ENCODE measurements at regions not wholly inside any gene's neighbourhood (a gene's known extent, or its start where the extent isn't known, plus 50 kb on each side); places are given as distances from the start of the nearest gene placed in this dataset.
"Not testable (repeated sequence)": the region's sequence is repeated elsewhere in the genome, so short reads cannot be mapped to it uniquely, and the experiment has no call there.

DNA sequence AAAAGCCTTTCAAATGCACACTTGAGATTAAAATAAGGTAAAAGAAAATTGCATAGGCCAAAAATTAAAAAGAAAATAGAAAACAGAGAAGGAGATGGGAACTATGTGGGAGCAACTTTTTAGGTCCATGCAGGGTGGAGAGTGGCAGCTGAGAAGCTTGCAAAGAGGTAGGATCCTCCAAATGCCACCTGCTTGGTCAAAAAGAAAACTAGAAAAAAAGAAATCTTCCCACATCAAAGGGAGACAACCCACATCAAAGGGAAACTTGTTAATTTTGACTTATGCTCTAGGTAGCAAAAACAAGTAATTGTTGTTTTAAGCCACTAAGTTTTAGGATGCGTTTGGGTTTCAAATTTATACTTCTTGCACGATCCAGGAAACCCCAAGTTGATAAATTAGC lies 342.9 kb downstream of the IL20RB start:
- no peak for DNase-seq (ENCODE audit: low spot score)

DNA sequence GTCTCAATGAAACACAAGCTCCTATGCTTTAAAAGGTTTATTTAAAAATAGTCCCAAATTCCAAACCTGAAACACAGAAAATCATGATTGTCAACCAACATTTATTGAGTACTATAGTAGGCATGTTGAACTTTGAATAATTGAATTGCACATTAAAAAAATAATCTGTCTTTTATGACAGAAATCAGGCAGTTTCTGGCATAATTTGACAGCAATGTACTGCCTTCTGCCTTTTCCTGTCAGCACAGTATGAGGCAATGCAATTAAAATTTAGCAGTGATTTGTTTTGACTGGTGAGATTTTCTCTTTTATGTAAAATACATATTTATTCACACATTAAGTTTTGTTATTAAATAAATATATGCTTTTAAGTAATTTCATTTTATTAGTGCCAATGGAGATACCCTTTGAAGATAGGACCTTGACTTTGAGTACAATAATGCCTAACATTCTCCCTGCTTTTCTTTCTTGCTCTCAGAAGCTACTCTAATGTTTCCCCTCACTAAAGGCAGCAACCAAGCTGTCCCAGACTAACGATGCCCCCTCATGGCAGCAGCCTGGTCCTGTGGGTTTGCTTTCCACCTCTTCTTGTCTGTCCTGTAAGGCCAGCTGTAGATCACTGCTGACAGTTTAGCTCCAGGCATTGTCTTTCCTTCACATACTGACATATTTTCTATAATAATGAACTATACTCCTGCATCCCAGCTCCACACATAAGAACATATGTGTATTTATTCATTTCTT lies 346.7 kb downstream of the IL20RB start:
- no peak for DNase-seq (ENCODE audit: low spot score)

DNA sequence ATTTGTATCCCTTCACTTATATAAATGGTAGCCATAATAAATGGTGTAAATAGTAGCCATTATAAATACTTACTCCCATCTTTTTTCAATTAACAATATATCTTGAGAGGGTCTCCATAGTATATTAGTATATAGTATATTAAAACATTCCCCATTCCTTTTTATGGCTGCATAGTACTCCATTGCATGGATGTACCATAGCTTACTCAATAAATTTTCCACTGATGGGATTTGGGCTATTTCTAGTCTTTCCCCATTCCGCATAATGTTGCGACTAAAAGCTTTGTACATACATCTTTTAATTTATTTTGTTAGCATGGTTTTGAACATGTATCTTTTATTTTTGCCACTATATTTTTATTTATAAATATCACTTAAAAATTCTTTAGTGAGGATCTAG lies 366.3 kb downstream of the IL20RB start:
- no peak for DNase-seq (ENCODE audit: low spot score)

DNA sequence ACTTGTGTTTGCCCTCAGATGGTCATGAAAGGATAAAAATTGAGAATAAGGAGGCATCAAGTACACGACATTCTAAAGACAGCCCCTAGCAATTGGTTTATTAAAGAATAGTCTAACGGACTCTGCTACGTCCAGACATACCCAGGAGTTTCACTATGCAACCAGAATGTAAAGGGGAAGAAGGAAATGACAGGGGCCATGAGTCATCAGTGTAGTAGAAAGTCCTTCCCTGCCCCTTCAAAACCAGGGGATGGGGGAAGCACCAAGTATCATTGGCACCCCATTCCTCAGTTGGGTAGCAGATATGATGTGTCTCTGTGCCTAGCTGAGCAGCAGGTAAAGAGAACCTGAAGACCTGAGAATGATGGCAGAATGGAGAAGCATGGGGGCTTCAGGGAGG lies 367.4 kb downstream of the IL20RB start:
- no peak for DNase-seq (ENCODE audit: low spot score)

DNA sequence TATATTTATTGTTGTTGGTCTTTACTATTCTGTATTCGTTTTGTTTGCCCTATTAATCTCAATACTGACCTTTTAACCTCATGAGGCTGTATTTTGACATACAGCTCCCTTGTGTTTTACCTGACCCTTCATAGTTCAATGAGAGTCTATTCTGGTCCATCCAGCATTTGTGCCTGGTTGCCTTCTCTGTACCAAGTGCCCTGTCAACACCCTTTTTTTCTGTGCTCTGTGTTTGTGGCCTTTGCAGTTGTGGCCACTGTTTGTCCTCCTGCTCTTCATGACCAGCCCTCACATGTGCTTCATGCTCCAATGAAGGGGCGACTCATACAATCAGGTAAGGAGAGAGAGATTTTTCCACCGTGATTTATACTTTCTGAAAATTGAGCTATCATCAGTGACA lies 368.2 kb downstream of the IL20RB start:
- DNase-seq (ENCODE audit: low spot score): no peak

DNA sequence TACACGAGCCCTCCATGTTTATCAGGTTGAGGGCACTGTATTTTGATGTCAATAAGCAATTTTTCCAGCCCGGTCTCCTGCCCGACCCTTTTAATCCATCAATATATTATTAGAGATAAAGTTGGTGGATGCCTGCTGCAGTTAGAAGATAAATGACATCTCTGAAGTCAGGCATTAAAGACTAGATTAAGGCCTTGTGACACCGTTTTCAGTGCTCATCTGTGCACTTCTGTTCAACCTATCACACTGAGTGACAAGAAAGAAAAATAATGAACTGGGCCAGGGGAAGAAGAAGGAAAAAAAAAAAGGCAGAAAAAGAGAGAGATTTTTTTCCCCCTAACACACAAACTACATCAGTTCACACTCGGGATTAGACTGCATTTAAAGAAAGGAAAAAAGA lies 371.8 kb downstream of the IL20RB start:
- DNase-seq (ENCODE audit: low spot score): no peak

DNA sequence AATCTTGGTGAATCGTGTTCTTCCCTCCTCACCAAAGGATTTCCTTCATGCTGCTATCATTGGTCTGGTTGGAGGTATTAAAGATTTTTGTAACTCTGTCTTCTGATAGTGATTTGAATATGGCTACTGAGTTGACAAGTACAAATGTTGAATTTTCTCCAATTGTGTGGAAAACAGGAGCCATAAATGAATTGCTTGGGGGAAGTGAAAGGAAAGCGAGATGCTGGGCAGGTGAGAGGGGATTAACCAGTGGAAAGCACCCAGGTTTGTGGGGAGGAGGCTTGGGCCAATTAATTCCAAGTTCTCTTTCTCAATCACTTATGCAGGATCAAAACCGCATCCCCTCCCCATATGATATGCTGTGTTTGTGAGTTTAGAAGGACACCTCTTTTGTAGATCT lies 372.5 kb downstream of the IL20RB start:
- no peak for DNase-seq (ENCODE audit: low spot score)

DNA sequence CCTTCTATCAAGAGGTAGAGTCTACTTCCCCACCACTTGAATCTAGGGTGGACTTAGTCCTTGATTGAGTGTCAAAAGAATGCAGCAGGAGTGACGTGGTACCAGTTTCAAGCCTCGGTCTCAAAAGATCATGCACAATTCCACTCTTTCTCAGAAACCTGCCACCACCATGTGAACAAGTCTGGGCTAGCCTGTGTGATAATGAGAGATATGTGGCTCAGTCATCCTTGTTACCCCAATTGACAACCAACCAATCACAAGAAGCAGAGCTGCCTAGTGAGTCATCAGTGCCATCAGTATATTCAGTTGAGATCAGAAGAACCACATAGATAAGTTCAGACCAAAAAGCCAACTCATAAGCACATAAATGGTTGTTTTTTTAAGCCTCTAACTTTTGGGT lies 374.5 kb downstream of the IL20RB start:
- DNase-seq (ENCODE audit: low spot score): no peak

DNA sequence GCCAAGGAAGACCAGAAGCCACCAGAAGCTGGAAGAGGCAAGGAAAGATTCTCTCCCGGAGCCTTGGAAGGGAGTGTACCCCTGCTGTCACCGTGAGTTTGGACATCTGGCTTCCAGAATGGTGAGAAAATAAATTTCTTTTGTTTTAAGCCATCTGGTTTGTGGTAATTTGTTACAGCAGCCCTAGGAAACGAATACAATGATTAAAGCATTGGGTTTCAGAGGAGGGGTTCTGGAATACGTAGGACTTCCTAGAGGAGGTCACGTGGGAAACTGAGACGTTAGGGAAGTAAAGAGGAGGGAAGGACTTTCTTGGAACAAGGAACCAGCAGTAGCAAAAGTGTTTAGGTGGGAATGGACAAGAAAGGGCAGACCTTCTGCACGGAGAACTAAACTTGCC lies 377.7 kb downstream of the IL20RB start:
- DNase-seq (ENCODE audit: low spot score): no peak

DNA sequence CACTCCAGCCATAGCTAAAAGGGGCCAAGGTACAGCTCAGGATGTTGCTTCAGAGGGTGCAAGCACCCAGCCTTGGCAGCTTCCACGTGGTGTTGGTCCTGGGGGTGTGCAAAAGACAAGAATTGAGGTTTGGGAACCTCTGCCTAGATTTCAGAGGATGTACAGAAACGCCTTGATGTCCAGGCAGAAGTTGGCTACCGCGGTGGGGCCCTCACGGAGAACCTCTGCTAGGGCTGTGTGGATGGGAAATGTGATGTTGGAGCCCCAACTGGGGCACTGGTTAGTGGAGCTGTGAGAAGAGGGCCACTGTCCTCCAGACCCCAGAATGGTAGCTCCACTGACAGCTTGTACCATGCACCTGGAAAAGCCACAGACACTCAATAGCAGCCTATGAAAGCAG lies 380.6 kb downstream of the IL20RB start:
- not testable (repeated sequence) for DNase-seq (ENCODE audit: low spot score)

DNA sequence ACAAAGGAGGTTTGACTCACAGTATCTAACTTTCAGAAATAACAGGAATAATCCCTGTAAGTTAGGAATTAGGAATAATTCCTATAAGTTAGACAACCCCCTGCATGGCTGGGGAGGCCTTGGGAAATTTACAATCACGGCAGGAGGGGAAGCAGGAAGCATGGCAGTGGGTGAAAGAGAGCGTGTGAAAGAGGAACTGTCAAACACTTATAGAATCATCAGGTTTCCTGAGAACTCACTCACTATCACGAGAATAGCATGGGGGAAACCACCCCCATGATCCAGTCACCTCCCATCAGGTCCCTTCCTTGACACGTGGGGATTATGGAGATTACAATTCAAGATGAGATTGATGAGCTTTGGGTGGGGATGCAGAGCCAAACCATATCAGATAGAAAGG lies 385.5 kb downstream of the IL20RB start:
- no peak for DNase-seq (ENCODE audit: low spot score)

DNA sequence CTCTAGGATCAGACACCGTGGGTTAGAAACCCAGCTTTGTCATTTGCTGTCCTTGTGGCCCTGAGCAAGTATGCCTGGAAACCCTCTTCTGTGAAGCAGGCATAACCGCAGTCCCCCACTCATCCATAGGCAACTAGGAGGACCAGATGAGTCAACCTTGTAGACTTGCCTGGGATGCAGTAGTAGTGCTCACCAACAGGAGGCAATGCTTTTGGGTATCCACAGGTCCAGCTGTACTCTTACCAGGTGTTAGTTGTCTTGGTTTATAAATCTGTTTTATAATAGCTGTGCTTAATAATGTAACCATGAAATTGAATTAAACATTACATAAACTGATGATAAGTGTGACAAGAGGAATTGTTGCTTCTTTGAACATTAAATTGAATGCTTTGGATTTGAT lies 389.3 kb downstream of the IL20RB start:
- DNase-seq (ENCODE audit: low spot score): no peak

DNA sequence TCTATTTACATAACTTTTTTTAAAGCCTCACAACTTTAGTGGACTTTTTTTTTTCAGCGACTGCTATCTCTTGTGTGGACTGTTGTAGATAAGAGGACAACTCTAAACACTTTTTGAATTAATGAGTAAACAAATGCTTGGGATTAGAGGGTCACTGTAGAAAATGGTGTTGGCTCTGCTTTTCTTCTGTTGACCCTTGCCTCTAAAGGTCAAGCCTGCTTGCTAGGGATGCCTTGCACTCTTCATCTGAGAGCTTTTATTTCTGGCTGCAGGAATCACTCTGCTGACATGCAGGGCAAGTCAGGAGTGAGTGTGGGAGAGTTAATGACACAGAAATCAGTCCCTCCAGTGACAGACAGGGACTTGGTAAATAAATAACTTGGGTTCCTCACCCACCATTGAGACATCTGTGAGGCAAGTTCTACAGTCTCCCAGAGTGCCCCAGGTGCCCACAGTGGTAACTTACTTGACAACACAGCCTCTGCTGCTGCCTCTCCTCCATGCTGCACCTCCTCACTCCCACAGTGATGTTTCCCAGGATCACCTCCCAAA lies 390.1 kb downstream of the IL20RB start:
- no peak for DNase-seq (ENCODE audit: low spot score)

DNA sequence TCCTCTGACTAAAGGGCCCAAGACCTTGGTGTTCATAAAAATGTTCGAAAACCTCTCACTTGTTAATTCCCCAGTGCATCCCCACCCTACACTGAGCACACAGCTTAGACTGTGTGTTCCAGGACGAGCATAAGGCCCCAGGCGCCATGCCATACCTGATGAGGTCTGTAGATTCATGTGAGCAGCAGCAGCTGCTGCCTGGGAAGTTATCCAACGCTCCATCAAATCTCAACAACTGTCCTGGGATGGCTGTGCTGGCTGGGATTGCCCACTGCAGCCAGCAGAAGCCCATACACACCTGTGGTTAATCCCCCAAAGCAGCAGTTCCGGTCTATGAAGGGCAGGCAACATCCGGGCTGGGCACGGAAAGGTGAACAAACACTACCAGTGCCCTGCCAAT lies 391.2 kb downstream of the IL20RB start:
- DNase-seq (ENCODE audit: low spot score): no peak

DNA sequence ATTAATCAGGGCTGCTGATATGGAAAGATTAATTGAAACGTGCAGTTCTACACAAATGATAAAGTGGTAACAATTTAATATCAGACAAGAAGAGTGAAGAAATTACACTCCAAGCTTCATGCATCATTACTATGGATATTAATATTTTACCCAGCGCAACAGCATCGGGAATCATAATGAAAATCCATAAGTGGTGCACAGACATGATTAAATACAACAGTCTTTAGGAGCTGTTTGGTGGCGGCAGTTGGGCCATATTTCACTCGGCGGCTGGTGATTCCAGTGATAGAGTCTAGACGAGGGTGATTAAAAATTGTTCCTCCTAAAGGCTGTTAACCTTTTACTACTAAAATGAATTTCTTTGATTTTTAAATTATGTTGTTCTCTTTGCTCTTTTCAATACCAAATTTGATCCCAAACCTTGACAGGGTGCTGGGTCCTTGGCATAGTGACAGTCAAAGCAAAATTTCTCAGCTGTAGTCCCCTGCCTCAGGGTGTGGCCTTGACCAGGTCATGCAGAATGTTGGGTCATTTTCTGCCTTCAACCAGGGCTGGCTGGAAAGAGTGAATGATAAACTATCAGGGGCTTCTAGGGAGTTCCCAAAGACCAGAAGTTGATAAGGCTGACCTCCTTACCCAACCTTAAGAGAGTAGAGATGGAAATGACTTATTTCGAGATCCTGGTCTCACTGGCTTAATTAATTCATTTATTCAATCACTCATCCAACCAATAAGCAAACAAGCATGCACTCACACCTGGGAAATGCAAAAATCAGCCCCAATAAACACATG lies 392.0 kb downstream of the IL20RB start:
- no peak for DNase-seq (ENCODE audit: low spot score)

DNA sequence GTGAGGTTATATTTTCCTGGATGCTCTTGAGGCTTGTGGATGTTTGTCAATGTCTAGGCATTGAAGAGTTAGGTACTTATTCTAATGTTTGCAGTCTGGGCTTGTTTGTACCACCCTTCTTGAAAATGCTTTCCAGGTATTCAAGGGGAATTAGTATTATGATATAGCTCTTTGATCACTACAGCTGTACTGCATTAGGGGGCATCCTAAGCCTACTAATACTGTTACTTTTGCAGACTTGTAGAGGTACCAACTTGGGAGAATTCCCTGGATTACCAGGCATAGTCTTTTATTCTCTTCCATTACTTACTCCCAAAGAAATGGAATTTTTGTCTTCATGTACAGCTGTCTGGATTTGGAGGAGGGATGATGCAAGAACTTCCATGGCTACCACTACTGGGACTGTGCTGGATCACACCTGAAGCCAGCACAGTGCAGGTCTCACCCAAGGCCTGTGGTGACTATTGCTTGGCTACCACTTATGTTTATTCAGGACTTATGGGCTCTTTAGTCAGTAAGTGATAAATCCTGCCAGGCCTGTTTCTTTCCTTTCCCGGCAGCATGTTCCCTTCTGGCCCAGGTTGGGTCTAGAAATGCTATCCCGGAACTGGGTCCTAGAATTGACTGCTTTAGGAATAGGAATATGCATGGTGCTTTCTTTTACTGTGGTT lies 402.9 kb downstream of the IL20RB start:
- no peak for DNase-seq (ENCODE audit: low spot score)

DNA sequence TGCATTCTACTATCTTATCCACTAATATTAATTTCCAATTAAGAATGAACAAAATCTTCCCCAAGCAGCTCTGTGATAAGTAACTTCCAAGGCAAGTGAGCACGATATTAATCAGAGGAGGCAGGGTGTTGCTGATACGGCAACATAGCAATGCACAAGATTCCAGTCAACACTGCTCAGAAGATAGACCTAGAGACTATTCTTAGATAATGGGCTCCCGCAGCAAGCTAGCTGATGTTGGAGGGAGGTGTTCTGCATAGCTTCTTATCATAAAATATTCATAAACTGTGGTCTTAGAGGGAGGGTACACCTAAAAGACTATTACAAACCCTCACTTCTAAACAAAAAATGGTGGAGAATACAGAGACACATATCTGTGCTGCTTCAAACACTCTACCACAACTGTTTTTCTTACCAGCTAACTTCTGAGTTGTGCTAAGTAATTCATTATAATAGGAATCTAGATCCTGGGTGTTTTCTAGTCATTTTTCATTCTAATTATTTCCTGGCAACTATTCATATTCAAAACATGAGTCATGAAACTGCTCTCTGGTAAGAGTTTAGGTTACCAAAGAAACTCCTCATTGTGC lies 382.0 kb upstream of the SOX14 start:
- DNase-seq (ENCODE audit: low spot score): no peak

DNA sequence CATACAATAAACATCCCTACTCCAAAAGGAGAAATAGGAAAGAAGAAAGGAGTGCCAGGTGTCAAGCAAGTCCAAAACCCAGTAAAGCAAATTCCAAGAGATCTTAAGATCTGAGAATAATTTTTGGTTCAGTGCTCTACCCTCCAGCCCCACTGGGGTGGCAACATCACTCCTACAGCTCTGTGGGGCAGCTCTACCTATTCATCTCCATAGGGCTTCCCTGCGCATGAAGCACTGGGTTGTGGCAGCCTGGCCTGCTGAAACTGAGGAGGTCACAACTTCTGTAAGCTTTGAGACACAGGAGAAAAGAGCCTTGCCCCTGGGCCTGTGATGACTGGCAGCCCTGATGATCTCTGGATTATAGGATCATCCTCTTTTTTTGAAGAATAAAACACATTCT lies 378.2 kb upstream of the SOX14 start:
- no peak for DNase-seq (ENCODE audit: low spot score)

DNA sequence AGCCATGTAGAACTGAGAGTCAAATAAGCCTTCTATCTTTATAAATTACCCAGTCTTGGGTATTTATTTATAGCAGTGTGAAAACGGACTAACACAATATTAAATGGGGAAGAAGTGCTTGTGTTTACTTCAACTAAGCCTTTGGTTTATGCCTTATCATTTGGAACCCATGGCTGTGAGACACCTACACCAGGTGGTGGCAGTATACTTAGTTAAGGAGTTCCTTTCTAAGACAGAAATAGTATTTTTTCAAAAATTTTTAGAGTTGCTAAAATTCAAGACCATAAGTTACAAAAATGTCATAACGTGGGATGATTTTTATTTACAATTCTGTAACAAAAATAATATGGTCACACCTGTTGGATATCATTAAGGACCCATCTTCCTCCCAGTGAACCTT lies 354.5 kb upstream of the SOX14 start:
- no peak for DNase-seq (ENCODE audit: low spot score)

DNA sequence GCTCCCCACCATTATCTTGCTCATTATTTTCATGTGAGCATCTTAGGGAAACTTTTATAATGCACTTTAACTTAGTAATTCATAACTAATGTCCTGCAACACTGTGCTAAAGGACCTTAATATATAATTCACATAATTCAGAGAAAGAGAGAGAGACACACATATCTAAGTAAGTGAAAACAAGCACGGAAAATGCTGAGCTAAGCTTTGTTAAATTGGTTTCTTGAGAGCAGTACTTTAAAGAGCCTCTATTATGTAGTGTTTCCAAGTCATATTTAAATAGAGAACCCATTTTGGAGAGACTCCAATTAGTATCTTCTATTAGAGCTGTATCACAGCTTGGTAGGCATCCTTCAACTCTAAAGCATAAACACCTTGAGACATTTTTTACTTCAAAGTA lies 354.1 kb upstream of the SOX14 start:
- DNase-seq (ENCODE audit: low spot score): no peak

DNA sequence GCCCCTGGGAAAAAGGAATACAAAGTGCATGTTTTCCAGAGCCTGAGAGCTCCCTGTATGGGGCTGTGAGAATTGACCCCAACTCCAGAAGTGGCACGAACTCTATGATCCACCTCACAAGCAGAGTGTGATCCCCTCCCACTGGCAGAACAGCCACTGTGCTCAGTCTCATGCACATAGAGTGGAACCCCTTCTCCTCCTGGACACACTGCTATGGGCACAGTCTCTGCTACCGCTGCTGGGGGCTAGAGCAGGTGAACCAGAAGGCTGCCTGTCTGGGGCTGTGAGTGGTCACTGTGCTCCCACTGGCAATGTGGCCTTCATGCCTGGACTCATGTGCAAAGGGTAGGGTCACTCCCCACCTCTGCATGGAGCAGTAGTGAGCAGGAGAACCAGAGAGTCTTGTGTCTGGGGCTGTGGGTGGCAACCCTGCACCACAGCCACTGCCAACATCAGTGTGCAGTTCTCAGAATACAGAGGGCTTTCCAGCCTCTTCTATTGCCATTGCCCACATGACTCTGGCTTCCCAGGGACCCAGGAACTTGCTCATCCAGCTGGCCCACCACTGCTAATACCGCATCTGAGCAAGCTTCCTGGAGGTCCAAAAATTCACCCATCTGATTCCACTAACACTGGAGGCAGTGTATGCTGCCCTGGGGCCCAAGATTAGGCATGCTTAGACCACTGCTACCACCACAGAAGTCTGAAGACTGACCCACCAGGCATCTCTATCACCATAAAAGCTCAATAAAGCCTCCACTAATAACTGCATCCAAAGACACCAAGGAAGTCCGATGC lies 343.7 kb upstream of the SOX14 start:
- DNase-seq (ENCODE audit: low spot score): no peak

DNA sequence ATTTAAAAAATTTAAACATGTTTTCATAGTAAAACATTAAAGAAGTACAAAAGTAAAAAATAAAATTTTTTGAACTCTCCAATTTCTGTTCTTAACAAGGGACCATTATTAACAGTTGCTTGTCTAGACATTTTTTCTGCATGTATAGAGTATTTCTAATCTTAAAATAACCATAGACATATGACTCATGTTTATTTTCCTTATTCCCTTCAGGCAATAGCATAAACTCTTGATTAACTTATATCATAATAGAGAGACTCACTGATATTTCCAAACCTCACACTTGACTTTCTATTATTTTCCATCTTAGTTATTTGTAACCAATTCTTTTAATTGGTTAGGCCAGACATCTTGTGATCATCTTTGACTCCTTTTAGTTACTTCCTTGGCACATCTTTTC lies 325.6 kb upstream of the SOX14 start:
- no peak for DNase-seq (ENCODE audit: low spot score)
